Coronary artery (tissue), 2 donors: ENCODE measurements at regions not wholly inside any gene's neighbourhood (a gene's known extent, or its start where the extent isn't known, plus 50 kb on each side); places are given as distances from the start of the nearest gene placed in this dataset.
"Not testable (repeated sequence)": the region's sequence is repeated elsewhere in the genome, so short reads cannot be mapped to it uniquely, and the experiment has no call there.

Experiments
- DNase-seq: peaks from one replicate; pipeline ENCODE4 v3.0.0-alpha.2; 2017; ENCODE audit warnings: low spot score
- H3K27ac ChIP-seq, 2 donors: fragments of 200-600 bp; sonication (generic); one replicate each; pipeline ENCODE4 v1.5.1; 2016 to 2019
- H3K4me3 ChIP-seq: fragments of 200-600 bp; sonication (generic); 2 replicates; pipeline ENCODE4 v1.5.1; 2016; ENCODE audit warnings: mild to moderate bottlenecking, moderate library complexity
- TF ChIP-seq, protein P1 (sequence below): fragments of 200-600 bp; sonication (generic); IDR thresholded peaks from one replicate; pipeline ENCODE4 v1.5.1; 2019; ENCODE audit warnings: antibody characterized with exemption

DNA sequence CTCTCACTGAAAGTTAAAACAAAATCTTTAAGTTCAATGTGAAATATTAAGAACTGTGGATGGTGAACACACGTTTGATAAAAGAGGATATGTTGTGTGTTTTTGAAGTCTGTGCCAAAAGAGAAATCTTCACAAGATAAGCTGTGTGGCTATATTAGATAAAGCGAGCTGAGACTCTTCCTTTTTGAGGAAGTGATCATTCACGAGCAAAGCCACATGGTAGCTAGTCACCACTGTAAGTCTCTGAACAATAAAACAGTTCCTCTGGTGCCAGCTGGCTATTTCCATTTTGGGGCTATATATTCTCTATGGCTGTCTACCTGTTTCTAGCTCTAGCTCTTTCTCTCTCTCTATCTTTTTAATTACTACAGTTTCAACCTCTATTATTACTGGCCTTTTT, 1849.2 kb upstream of the C9orf72 start:
- no peak for DNase-seq
- TF ChIP-seq, protein P1, sequence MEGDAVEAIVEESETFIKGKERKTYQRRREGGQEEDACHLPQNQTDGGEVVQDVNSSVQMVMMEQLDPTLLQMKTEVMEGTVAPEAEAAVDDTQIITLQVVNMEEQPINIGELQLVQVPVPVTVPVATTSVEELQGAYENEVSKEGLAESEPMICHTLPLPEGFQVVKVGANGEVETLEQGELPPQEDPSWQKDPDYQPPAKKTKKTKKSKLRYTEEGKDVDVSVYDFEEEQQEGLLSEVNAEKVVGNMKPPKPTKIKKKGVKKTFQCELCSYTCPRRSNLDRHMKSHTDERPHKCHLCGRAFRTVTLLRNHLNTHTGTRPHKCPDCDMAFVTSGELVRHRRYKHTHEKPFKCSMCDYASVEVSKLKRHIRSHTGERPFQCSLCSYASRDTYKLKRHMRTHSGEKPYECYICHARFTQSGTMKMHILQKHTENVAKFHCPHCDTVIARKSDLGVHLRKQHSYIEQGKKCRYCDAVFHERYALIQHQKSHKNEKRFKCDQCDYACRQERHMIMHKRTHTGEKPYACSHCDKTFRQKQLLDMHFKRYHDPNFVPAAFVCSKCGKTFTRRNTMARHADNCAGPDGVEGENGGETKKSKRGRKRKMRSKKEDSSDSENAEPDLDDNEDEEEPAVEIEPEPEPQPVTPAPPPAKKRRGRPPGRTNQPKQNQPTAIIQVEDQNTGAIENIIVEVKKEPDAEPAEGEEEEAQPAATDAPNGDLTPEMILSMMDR: no peak
- Histone ChIP-seq H3K4me3 (no peak overlapping the region), H3K27ac (no peak overlapping the region)

DNA sequence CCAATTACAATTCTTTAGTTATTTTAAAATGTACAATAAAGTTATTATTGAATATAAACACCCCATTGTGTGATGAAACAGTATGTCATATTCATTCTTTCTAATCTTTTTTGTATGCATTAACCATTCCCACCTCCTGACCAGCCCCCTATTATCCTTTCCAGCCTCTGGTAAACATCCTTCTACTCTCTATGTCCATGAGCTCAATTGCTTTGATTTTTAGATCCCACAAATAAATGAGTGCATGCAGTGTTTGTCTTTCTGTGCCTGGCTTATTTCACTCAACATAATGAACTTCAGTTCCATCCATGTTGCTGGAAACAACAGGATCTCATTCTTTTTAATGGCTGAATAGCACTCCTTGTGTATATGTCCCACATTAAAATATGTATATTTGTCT, 1858.9 kb upstream of the C9orf72 start:
- Histone ChIP-seq H3K4me3 (no peak overlapping the region), H3K27ac (no peak overlapping the region)
- DNase-seq: no peak
- TF ChIP-seq, protein P1: no peak

DNA sequence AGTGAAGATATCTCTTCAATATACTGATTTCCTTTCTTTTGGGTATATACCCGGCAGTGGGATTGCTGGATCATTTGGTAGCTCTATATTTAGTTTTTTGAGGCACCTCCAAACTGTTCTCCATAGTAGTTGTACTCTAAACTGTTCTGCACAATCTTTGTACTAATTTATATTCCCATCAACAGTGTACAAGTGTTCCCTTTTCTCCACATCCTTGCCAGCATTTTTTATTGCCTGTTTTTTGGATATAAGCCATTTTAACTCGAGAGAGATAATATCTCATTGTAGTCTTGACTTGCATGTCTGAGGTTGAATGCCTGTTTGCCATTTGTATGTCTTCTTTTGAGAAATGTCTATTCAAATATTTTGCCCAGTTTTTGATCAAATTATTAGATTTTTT, 1859.4 kb upstream of the C9orf72 start:
- H3K4me3 ChIP-seq, H3K27ac ChIP-seq: not testable (repeated sequence)

DNA sequence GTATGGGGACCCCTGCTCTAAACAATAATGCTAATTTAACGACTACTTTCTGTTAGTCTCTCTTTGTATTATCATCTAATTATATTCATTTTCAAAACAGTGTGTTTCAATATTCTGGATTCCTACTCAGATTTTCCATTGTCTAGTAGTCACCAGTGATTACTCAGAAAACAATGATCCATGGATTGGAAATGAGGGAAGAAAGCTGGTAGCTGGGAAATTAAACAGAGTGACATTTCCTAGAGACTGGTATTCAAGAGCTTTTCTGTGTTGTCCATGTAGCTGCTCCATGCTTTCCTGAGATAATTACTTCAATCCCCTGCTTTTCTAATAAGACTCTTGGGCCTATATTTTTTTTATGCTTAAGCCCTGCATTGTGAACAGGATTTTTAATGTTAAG, 1862.1 kb upstream of the C9orf72 start:
- Histone ChIP-seq H3K27ac (no peak overlapping the region), H3K4me3 (no peak overlapping the region)
- no peak for DNase-seq
- TF ChIP-seq, protein P1: no peak

More for the DNA sequence above, 1859.4 kb upstream of the C9orf72 start:
- not testable (repeated sequence) for DNase-seq

- Histone ChIP-seq H3K27ac (no peak overlapping the region), H3K4me3 (no peak overlapping the region)
- no peak for DNase-seq
- TF ChIP-seq, protein P1: no peak
These were observed 1864.2 kb upstream of the C9orf72 start for GRCh38 chr9:29437526-29437925.

- H3K4me3 ChIP-seq: no peak overlapping the region
- DNase-seq: no peak
- TF ChIP-seq, protein P1: no peak
- no peak overlapping the region for H3K27ac ChIP-seq
These were observed 1866.7 kb upstream of the C9orf72 start for GRCh38 chr9:29439961-29440360.

DNA sequence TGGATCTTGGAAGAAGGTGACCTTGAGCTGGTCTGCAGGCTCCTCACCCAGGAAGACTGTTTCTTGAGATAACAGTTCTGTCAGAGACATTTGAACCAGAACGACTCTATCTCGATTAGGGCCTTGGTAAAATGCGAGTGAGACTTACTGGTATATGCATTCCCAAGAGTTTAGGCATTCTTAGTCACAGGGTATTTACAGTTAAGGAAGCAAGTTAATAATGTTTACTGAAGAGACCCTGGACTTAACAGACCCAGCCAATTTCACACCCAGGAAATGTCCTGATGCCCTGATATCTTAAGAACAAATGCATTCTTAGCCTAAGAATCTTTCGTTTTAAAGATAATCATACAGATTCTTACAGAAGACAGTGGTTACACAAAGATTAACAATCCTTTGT, 1867.2 kb upstream of the C9orf72 start:
- Histone ChIP-seq H3K27ac (no peak overlapping the region), H3K4me3 (no peak overlapping the region)
- TF ChIP-seq, protein P1: no peak
- no peak for DNase-seq

DNA sequence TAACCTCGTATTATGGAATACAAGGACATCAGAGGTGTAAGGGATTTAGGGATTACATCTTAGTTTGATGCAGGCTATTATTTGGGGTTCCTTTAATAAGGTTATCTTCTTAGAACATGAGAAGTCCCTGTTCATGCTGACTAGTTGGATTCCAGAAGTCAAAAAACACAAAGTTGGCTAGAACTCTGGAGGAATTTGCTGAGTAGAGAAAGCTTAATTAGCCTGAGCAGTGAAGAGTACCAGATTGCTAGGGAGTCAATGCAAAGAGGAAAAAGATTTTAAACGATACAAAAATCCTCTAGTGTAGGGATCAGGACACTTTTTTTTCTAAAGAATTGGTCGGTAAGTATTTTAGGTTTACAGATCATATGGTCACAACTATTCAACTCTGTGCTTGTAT, 1872.5 kb upstream of the C9orf72 start:
- TF ChIP-seq, protein P1: no peak
- Histone ChIP-seq H3K4me3 (no peak overlapping the region), H3K27ac (no peak overlapping the region)
- DNase-seq: no peak
